ENCODE measurements at regions not wholly inside any gene's neighbourhood (a gene's known extent, or its start where the extent isn't known, plus 50 kb on each side); places are given as distances from the start of the nearest gene placed in this dataset.
A peak's percentile ranks its signal among the peaks of the same experiment; 100 is the strongest.

DNA sequence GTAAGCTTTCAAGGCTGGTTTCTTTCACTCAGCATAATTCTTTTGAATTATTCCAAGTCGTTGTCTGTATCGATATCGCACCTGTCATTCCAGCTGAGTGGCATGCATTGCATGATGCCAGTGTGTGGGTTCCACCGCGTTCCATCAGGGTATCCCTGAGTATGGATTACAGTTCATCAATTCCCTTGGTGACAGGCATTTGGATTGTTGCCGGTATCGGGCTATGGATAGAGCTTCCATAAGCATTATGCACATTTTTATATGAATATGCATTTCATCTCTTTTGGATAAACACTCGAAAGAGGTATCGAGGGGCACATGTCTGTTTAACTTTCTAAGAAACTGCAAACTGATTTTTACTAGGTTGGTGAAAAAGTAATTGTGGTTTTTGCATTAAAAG lies 698.8 kb downstream of the BRD1 start:
- in situ Hi-C loops (cut with HindIII; ENCODE audit: low pct_unique_long_range_greater_than_20kb, low sequenced_read_pairs), result no loop called here
- no peak for DNase-seq (ENCODE audit: low read depth in 1 of 2, low spot score in 1 of 2)
- no peak for TF ChIP-seq JUND (IDR thresholded peaks at IDR 0.05; ENCODE audit: low read depth)

DNA sequence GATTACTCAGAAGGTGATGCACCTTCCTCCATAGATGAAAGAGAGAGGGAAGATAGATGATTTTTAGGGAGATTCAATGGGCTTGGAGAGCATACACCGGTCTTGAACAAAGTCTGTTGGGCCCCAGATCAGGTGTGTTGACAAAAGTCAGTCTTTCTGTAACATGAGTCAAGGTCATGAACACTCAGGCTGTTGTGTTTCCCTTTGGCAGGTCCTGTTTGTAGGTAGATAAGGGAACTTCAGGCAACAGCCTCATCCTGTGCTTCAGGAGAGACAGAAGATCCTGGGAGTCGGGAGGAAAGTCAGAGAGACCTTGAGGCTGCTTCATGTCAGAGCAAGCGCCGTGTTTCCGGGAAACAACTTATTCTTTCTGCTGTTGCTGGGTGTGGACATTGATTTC lies 703.1 kb downstream of the BRD1 start:
- in situ Hi-C loops (cut with HindIII; ENCODE audit: low pct_unique_long_range_greater_than_20kb, low sequenced_read_pairs), result no loop called here
- no peak for TF ChIP-seq JUND (IDR thresholded peaks at IDR 0.05; ENCODE audit: low read depth)
- no peak for DNase-seq (ENCODE audit: low read depth in 1 of 2, low spot score in 1 of 2)

DNA sequence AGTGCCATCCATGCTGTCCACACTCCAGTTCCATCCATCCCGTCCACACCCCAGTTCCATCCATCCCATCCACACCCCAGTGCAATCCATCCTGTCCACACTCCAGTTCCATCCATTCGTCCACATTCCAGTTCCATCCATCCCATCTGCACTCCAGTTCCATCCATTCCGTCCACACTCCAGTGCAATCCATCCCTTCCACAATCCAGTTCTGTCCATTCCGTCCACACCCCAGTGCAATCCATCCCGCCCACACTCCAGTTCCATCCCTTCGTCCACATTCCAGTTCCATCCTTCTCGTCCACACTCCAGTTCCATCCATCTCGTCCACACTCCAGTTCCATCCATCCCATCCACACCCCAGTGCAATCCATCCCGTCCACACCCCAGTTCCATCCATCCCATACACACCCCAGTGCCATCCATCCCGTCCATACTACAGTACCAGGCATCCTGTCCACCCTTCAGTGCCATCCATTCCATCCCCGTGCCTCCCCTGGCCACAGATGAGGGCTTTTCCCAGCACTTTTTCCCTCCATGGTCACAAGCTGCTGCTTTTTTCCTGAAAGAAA lies 704.0 kb downstream of the BRD1 start:
- in situ Hi-C loops (cut with HindIII; ENCODE audit: low pct_unique_long_range_greater_than_20kb, low sequenced_read_pairs), result no loop called here
- TF ChIP-seq JUND (IDR thresholded peaks at IDR 0.05; ENCODE audit: low read depth), result no peak
- peak in 1 of 2 experiments; percentile 1 for DNase-seq (ENCODE audit: low read depth in 1 of 2, low spot score in 1 of 2)

GRCh38 chr22:49119551-49119952 lies 708.1 kb downstream of the BRD1 start:
- no peak for TF ChIP-seq JUND (IDR thresholded peaks at IDR 0.05; ENCODE audit: low read depth)
- DNase-seq (ENCODE audit: low read depth in 1 of 2, low spot score in 1 of 2), result no peak
- in situ Hi-C loops (cut with HindIII; ENCODE audit: low pct_unique_long_range_greater_than_20kb, low sequenced_read_pairs), result no loop called here

DNA sequence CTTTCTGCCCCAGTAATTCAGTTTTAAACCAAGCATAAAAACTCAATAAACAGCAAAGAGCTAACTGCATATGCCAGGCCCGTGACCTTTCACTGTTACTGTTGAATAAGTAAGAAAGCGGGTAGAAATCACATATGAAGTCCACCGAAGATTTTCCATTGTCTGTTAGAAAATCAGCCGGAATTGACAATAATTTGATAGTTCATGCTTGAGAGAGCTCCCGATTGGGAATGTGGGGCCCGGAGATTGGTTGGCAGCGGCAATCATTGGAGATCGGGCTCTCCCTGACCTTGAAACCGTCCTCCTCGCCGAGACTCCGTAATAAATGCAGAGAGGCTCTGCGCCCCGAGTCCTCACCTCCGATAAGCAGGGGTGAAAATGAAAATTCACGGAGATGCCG lies 709.6 kb downstream of the BRD1 start:
- DNase-seq (ENCODE audit: low read depth in 1 of 2, low spot score in 1 of 2), result no peak
- in situ Hi-C loops (cut with HindIII; ENCODE audit: low pct_unique_long_range_greater_than_20kb, low sequenced_read_pairs), result no loop called here
- no peak for TF ChIP-seq JUND (IDR thresholded peaks at IDR 0.05; ENCODE audit: low read depth)

GRCh38 chr22:49117486-49117885 lies 710.2 kb downstream of the BRD1 start:
- no peak for TF ChIP-seq JUND (IDR thresholded peaks at IDR 0.05; ENCODE audit: low read depth)
- DNase-seq (ENCODE audit: low read depth in 1 of 2, low spot score in 1 of 2), result no peak
- in situ Hi-C loops (cut with HindIII; ENCODE audit: low pct_unique_long_range_greater_than_20kb, low sequenced_read_pairs), result no loop called here

GRCh38 chr22:49116486-49117120 lies 711.1 kb downstream of the BRD1 start:
- DNase-seq (ENCODE audit: low read depth in 1 of 2, low spot score in 1 of 2), result no peak
- in situ Hi-C loops (cut with HindIII; ENCODE audit: low pct_unique_long_range_greater_than_20kb, low sequenced_read_pairs), result no loop called here
- TF ChIP-seq JUND (IDR thresholded peaks at IDR 0.05; ENCODE audit: low read depth), result no peak

GRCh38 chr22:49116021-49116420 lies 711.7 kb downstream of the BRD1 start:
- in situ Hi-C loops (cut with HindIII; ENCODE audit: low pct_unique_long_range_greater_than_20kb, low sequenced_read_pairs), result no loop called here
- no peak for TF ChIP-seq JUND (IDR thresholded peaks at IDR 0.05; ENCODE audit: low read depth)
- no peak for DNase-seq (ENCODE audit: low read depth in 1 of 2, low spot score in 1 of 2)

- in situ Hi-C loops (cut with HindIII; ENCODE audit: low pct_unique_long_range_greater_than_20kb, low sequenced_read_pairs), result no loop called here
- no peak for TF ChIP-seq JUND (IDR thresholded peaks at IDR 0.05; ENCODE audit: low read depth)
- DNase-seq (ENCODE audit: low read depth in 1 of 2, low spot score in 1 of 2), result no peak
Observed at GRCh38 chr22:49115197-49115596, 712.5 kb downstream of the BRD1 start.

DNA sequence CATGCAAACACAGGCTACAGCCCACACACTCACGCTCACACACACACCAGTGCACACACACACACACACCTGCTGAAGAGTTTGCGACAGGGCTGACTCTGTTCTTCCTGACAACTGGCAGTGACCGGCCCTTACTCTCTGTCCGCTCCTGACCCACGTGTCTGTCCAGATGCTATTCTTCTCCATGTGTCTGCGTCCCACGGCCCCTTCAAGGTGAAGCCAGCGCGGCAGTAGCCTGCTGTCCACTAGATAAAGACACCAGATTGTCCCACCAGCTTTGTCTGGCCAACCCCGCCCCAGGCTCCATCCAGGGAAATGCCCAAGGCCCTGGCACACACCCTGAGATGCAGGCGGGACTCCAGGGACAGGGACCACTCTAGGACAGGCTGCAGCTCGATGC lies 713.9 kb downstream of the BRD1 start:
- no peak for TF ChIP-seq JUND (IDR thresholded peaks at IDR 0.05; ENCODE audit: low read depth)
- no peak for DNase-seq (ENCODE audit: low read depth in 1 of 2, low spot score in 1 of 2)
- in situ Hi-C loops (cut with HindIII; ENCODE audit: low pct_unique_long_range_greater_than_20kb, low sequenced_read_pairs), result no loop called here

GRCh38 chr22:49112661-49113626 lies 714.7 kb downstream of the BRD1 start:
- no peak for DNase-seq (ENCODE audit: low read depth in 1 of 2, low spot score in 1 of 2)
- TF ChIP-seq JUND (IDR thresholded peaks at IDR 0.05; ENCODE audit: low read depth), result no peak
- in situ Hi-C loops (cut with HindIII; ENCODE audit: low pct_unique_long_range_greater_than_20kb, low sequenced_read_pairs), result no loop called here

DNA sequence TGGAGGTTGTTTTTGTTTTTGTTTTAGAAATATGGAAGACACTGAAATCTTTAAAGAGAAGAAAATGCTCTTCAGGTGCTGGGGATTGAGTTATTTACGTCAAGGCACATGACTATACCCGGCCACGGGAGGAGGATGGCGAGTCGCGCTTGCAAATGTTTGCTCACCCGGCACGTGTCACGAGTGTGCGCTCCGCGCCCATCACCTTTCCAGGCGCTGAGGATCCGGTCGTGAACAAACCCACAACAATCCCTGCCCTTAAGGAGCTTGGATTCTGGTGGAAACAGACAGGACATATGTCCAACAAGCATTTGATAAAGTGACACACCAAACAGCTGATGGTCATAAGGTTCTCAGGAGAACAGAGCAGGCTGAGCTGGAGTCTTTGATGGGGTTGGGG lies 715.5 kb downstream of the BRD1 start:
- DNase-seq (ENCODE audit: low read depth in 1 of 2, low spot score in 1 of 2), result no peak
- in situ Hi-C loops (cut with HindIII; ENCODE audit: low pct_unique_long_range_greater_than_20kb, low sequenced_read_pairs), result no loop called here
- no peak for TF ChIP-seq JUND (IDR thresholded peaks at IDR 0.05; ENCODE audit: low read depth)

DNA sequence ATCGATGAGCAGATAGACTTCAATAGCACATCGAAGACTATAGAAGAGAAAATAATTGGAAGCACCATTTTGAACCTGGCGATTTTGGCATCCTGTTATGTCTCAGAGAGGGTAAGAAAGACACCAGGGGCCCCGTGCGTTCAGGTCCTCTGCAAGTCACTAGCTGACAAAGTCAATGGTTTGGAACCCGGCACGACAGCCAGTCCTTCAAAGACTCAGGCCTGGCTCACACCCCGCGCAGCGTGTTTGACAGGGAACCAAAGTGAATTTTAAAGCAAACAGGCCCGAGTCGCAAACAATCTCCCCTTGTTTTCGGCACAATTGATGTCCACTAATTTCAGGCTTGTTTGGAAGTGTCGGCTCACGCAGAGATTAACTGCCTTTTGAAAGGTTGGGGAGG lies 716.6 kb downstream of the BRD1 start:
- in situ Hi-C loops (cut with HindIII; ENCODE audit: low pct_unique_long_range_greater_than_20kb, low sequenced_read_pairs), result no loop called here
- no peak for TF ChIP-seq JUND (IDR thresholded peaks at IDR 0.05; ENCODE audit: low read depth)
- no peak for DNase-seq (ENCODE audit: low read depth in 1 of 2, low spot score in 1 of 2)
